ENCODE measurements at regions not wholly inside any gene's neighbourhood (a gene's known extent, or its start where the extent isn't known, plus 50 kb on each side); places are given as distances from the start of the nearest gene placed in this dataset.

GRCh38 chr5:72030237-72030636 lies 77.0 kb upstream of the MAP1B start:
- TF ChIP-seq EZH2 (IDR thresholded peaks at IDR 0.05; ENCODE audit: insufficient read depth, poor library complexity, severe bottlenecking) (no peak), EZH2phosphoT487 (IDR thresholded peaks at IDR 0.05; ENCODE audit: insufficient read depth, low read depth) (no peak)
